ENCODE measurements at regions not wholly inside any gene's neighbourhood (a gene's known extent, or its start where the extent isn't known, plus 50 kb on each side); places are given as distances from the start of the nearest gene placed in this dataset.
A peak's percentile ranks its signal among the peaks of the same experiment; 100 is the strongest.

DNA sequence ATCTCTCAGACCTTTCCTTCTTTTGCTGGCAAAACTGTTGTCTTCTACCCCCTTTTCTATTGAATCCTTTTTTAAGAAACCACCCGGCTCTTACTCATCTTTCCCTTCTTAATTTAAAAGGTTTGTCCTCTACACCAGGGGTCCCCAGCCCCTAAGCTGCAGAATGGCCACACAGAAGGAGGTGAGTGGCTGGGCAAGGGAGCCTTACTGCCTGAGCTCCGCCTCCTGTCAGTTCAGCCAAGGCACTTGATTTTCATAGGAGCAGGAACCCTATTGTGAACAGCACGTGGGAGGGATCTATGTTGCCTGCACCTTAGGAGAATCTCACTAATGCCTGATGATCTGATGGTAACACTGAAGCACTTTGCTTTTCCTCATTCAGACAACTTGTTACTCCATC lies 726.3 kb upstream of the INTU start:
- no peaks in the 10 kb centered on the region for H3K36me3 ChIP-seq (ENCODE audit: insufficient read depth, low read length)
- H3K27ac Mint-ChIP-seq (ENCODE audit: unreplicated experiment): no peak overlapping the region
- no peaks in the 10 kb centered on the region for H3K9me3 ChIP-seq (ENCODE audit: insufficient read depth, low read depth, low read length)
- no peak overlapping the region for H3K27ac ChIP-seq (ENCODE audit: low read depth, low read length)
- H3K36me3 Mint-ChIP-seq (ENCODE audit: low read depth, unreplicated experiment): no peaks in the 10 kb centered on the region
- no peaks in the 10 kb centered on the region for H4K20me1 ChIP-seq (ENCODE audit: insufficient read depth, low read length)
- no peaks in the 10 kb centered on the region for H3K4me1 Mint-ChIP-seq (ENCODE audit: low read depth, unreplicated experiment)
- no peak overlapping the region for H3K4me3 Mint-ChIP-seq (ENCODE audit: unreplicated experiment)
- TF ChIP-seq, protein P1, sequence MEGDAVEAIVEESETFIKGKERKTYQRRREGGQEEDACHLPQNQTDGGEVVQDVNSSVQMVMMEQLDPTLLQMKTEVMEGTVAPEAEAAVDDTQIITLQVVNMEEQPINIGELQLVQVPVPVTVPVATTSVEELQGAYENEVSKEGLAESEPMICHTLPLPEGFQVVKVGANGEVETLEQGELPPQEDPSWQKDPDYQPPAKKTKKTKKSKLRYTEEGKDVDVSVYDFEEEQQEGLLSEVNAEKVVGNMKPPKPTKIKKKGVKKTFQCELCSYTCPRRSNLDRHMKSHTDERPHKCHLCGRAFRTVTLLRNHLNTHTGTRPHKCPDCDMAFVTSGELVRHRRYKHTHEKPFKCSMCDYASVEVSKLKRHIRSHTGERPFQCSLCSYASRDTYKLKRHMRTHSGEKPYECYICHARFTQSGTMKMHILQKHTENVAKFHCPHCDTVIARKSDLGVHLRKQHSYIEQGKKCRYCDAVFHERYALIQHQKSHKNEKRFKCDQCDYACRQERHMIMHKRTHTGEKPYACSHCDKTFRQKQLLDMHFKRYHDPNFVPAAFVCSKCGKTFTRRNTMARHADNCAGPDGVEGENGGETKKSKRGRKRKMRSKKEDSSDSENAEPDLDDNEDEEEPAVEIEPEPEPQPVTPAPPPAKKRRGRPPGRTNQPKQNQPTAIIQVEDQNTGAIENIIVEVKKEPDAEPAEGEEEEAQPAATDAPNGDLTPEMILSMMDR (IDR thresholded peaks at IDR 0.05; ENCODE audit: insufficient read depth, low read depth, low read length): no peak
- no peak for TF ChIP-seq EZH2 (IDR thresholded peaks at IDR 0.05; ENCODE audit: insufficient read depth, low read length)
- H3K9ac ChIP-seq (ENCODE audit: low read length): no peak overlapping the region
- H2AFZ ChIP-seq (ENCODE audit: low read depth, low read length): no peak overlapping the region
- DNase-seq (ENCODE audit: low read depth): no peak
- no peaks in the 10 kb centered on the region for H3K79me2 ChIP-seq (ENCODE audit: insufficient read depth, low read length)
- H3K27me3 ChIP-seq (ENCODE audit: insufficient read depth, low read length): no peaks in the 10 kb centered on the region
- H3K27me3 Mint-ChIP-seq (ENCODE audit: low read depth, unreplicated experiment): no peaks in the 10 kb centered on the region
- FAIRE-seq: no peak
- no peaks in the 10 kb centered on the region for H3K9me3 Mint-ChIP-seq (ENCODE audit: unreplicated experiment)
- no peak overlapping the region for H3K4me2 ChIP-seq (ENCODE audit: low read length)
- no peaks in the 10 kb centered on the region for H3K4me1 ChIP-seq (ENCODE audit: insufficient read depth, low read length)
- no peak overlapping the region for H3K4me3 ChIP-seq (ENCODE audit: insufficient read depth, low read depth, low read length)

DNA sequence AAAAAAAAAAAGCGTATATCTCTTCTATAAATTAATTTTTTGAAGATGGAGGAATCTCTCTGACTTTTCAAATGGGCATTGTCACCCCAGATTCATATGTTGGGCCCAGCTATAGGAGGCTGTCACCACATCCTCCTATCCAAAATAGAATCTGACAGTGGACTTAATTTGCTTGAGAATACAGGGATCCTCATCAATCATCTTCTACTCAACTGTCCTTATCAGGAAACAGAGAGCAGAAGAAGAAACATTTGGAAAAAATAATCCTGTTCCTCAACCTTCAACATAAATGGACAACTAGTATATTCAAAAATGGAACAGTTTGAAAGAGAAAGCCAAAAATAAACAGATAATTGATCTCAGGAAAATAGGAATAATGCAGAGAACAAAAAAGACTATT lies 725.4 kb upstream of the INTU start:
- Histone ChIP-seq H3K4me3 (ENCODE audit: insufficient read depth, low read depth, low read length) (no peak overlapping the region), H3K9ac (ENCODE audit: low read length) (no peak overlapping the region), H3K4me2 (ENCODE audit: low read length) (no peak overlapping the region), H3K4me1 (ENCODE audit: insufficient read depth, low read length) (no peaks in the 10 kb centered on the region), H2AFZ (ENCODE audit: low read depth, low read length) (no peak overlapping the region), H3K79me2 (ENCODE audit: insufficient read depth, low read length) (no peaks in the 10 kb centered on the region), H3K36me3 (ENCODE audit: insufficient read depth, low read length) (no peaks in the 10 kb centered on the region), H3K27me3 (ENCODE audit: insufficient read depth, low read length) (no peaks in the 10 kb centered on the region), H3K9me3 (ENCODE audit: insufficient read depth, low read depth, low read length) (no peaks in the 10 kb centered on the region), H4K20me1 (ENCODE audit: insufficient read depth, low read length) (no peaks in the 10 kb centered on the region), H3K27ac (ENCODE audit: low read depth, low read length) (no peak overlapping the region)
- Mint-ChIP-seq H3K27me3 (ENCODE audit: low read depth, unreplicated experiment) (no peaks in the 10 kb centered on the region), H3K9me3 (ENCODE audit: unreplicated experiment) (no peaks in the 10 kb centered on the region), H3K4me3 (ENCODE audit: unreplicated experiment) (no peak overlapping the region), H3K27ac (ENCODE audit: unreplicated experiment) (no peak overlapping the region), H3K36me3 (ENCODE audit: low read depth, unreplicated experiment) (no peaks in the 10 kb centered on the region), H3K4me1 (ENCODE audit: low read depth, unreplicated experiment) (no peaks in the 10 kb centered on the region)
- DNase-seq (ENCODE audit: low read depth) (no peak), FAIRE-seq (no peak)
- no peak for TF ChIP-seq EZH2 (IDR thresholded peaks at IDR 0.05; ENCODE audit: insufficient read depth, low read length)
- TF ChIP-seq, protein P1 (IDR thresholded peaks at IDR 0.05; ENCODE audit: insufficient read depth, low read depth, low read length): no peak

DNA sequence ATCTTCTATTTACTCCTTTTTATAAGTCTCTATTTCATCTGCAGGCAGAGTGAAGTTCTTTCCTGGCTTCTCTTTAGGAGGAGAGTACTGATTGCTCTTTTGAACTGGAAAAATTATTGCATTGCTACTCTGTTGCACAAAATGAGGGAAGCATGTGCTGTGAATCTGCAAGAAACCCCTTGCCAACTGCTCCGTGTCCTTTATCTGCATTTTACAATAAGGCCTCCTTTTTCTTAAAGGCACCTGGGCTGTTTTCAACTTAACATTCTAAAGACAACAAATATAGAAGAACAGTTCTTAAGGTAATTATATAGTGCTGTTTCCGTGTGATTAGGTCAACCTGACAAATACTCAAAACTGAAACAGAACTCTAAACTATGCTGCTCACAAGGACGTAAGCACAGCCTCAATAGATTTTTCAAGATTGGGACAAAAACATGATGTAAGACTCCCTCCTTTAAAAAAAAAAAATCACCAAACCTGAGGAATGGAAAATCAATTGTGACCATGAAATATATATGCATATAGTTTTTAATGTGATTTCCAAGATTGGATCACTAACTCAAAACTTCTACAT lies 716.6 kb upstream of the INTU start:
- Histone ChIP-seq H3K4me1 (ENCODE audit: insufficient read depth, low read length) (peaks cover 12% of the 10 kb centered on the region), H3K4me3 (ENCODE audit: insufficient read depth, low read depth, low read length) (peak overlapping the region; percentile 38), H3K36me3 (ENCODE audit: insufficient read depth, low read length) (no peaks in the 10 kb centered on the region), H3K27me3 (ENCODE audit: insufficient read depth, low read length) (no peaks in the 10 kb centered on the region), H4K20me1 (ENCODE audit: insufficient read depth, low read length) (no peaks in the 10 kb centered on the region), H2AFZ (ENCODE audit: low read depth, low read length) (peak overlapping the region; percentile 69), H3K27ac (ENCODE audit: low read depth, low read length) (peak overlapping the region; percentile 29), H3K9ac (ENCODE audit: low read length) (peak overlapping the region; percentile 41), H3K4me2 (ENCODE audit: low read length) (peak overlapping the region; percentile 82), H3K9me3 (ENCODE audit: insufficient read depth, low read depth, low read length) (no peaks in the 10 kb centered on the region), H3K79me2 (ENCODE audit: insufficient read depth, low read length) (no peaks in the 10 kb centered on the region)
- TF ChIP-seq EZH2 (IDR thresholded peaks at IDR 0.05; ENCODE audit: insufficient read depth, low read length): no peak
- TF ChIP-seq, protein P1 (IDR thresholded peaks at IDR 0.05; ENCODE audit: insufficient read depth, low read depth, low read length): no peak
- FAIRE-seq: peak; percentile 13
- Mint-ChIP-seq H3K4me3 (ENCODE audit: unreplicated experiment) (no peak overlapping the region), H3K27ac (ENCODE audit: unreplicated experiment) (no peak overlapping the region), H3K9me3 (ENCODE audit: unreplicated experiment) (no peaks in the 10 kb centered on the region), H3K4me1 (ENCODE audit: low read depth, unreplicated experiment) (peaks cover 3% of the 10 kb centered on the region), H3K27me3 (ENCODE audit: low read depth, unreplicated experiment) (no peaks in the 10 kb centered on the region), H3K36me3 (ENCODE audit: low read depth, unreplicated experiment) (no peaks in the 10 kb centered on the region)
- no peak for DNase-seq (ENCODE audit: low read depth)
